Adrenal gland (tissue), 5 donors: ENCODE measurements at regions not wholly inside any gene's neighbourhood (a gene's known extent, or its start where the extent isn't known, plus 50 kb on each side); places are given as distances from the start of the nearest gene placed in this dataset.

Experiments
- POLR2A ChIP-seq, 2 donors: fragments of 450-650 bp; IDR thresholded peaks; one replicate each; pipeline ENCODE4 v1.6.1; 2017; ENCODE audit warnings: antibody characterized with exemption in 2 of 2, mild to moderate bottlenecking in 2 of 2, moderate library complexity in 1 of 2
- TF ChIP-seq, protein P1 (sequence below), 6 experiments: fragments of 450-650 bp in 4 of 6; fragments of 200-600 bp in 2 of 6; sonication (generic) in 1 of 6; IDR thresholded peaks; 1 replicate in 5 of 6; 2 replicates in 1 of 6; pipeline versions ENCODE4 v1.5.1 to v1.8.0; 2016 to 2021; ENCODE audit warnings: antibody characterized with exemption in 6 of 6, mild to moderate bottlenecking in 2 of 6, moderate library complexity in 1 of 6
- donor health status: DM: no; HTN: no; CAD: no.

DNA sequence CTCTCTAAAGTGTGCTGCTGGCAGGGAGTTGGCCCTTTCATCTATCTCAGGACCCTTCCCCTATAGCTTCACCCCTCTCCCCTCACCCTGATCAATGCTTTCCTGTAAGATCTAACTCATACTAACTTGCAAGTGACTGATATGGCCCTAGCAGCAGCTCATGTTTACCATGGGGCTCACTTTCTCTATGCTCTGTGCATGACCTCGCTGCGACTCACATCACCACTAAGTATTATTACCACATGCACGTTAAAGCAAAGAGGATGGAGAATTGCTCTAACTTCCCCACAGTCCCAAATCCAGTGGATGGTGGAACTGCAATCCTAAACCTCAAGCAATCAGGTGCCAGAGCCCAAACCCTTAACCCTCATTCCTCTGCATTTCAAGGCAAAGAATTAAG is 626.6 kb downstream of the MID1IP1 start:
- TF ChIP-seq, protein P1, sequence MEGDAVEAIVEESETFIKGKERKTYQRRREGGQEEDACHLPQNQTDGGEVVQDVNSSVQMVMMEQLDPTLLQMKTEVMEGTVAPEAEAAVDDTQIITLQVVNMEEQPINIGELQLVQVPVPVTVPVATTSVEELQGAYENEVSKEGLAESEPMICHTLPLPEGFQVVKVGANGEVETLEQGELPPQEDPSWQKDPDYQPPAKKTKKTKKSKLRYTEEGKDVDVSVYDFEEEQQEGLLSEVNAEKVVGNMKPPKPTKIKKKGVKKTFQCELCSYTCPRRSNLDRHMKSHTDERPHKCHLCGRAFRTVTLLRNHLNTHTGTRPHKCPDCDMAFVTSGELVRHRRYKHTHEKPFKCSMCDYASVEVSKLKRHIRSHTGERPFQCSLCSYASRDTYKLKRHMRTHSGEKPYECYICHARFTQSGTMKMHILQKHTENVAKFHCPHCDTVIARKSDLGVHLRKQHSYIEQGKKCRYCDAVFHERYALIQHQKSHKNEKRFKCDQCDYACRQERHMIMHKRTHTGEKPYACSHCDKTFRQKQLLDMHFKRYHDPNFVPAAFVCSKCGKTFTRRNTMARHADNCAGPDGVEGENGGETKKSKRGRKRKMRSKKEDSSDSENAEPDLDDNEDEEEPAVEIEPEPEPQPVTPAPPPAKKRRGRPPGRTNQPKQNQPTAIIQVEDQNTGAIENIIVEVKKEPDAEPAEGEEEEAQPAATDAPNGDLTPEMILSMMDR (IDR thresholded peaks at IDR 0.05): no peak
- TF ChIP-seq POLR2A (IDR thresholded peaks at IDR 0.05): no peak
